ENCODE measurements at regions not wholly inside any gene's neighbourhood (a gene's known extent, or its start where the extent isn't known, plus 50 kb on each side); places are given as distances from the start of the nearest gene placed in this dataset.
A peak's percentile ranks its signal among the peaks of the same experiment; 100 is the strongest.

DNA sequence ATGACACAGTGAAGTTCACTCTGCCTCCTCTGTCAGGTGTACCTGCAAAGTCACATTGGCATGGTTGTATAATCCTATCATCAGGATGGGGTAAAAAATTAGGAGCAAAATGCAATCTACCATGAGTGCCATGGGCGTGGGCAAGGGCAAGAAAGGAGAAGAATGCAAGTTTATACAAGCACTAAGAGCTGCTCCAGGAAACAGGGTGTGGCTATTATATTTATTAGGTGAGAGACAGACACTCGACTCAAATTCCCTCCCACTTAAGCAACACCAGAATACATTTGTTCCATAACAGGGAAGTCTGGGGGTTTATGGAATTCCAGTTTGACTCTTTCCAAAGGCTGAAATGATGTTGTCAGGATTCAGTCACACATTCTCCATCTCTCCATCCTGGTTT is 378.8 kb downstream of the BCOR start:
- Mint-ChIP-seq H3K27me3 (ENCODE audit: low read depth) (peaks cover 4% of the 10 kb centered on the region), H3K9me3 (peaks cover 9% of the 10 kb centered on the region), H3K4me1 (peaks cover 26% of the 10 kb centered on the region), H3K27ac (no peak overlapping the region), H3K4me3 (no peak overlapping the region), H3K36me3 (ENCODE audit: low read depth) (no peaks in the 10 kb centered on the region)
- TF ChIP-seq, protein P1, sequence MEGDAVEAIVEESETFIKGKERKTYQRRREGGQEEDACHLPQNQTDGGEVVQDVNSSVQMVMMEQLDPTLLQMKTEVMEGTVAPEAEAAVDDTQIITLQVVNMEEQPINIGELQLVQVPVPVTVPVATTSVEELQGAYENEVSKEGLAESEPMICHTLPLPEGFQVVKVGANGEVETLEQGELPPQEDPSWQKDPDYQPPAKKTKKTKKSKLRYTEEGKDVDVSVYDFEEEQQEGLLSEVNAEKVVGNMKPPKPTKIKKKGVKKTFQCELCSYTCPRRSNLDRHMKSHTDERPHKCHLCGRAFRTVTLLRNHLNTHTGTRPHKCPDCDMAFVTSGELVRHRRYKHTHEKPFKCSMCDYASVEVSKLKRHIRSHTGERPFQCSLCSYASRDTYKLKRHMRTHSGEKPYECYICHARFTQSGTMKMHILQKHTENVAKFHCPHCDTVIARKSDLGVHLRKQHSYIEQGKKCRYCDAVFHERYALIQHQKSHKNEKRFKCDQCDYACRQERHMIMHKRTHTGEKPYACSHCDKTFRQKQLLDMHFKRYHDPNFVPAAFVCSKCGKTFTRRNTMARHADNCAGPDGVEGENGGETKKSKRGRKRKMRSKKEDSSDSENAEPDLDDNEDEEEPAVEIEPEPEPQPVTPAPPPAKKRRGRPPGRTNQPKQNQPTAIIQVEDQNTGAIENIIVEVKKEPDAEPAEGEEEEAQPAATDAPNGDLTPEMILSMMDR (IDR thresholded peaks at IDR 0.05; ENCODE audit: unreplicated experiment in 3 of 3) = no peak

DNA sequence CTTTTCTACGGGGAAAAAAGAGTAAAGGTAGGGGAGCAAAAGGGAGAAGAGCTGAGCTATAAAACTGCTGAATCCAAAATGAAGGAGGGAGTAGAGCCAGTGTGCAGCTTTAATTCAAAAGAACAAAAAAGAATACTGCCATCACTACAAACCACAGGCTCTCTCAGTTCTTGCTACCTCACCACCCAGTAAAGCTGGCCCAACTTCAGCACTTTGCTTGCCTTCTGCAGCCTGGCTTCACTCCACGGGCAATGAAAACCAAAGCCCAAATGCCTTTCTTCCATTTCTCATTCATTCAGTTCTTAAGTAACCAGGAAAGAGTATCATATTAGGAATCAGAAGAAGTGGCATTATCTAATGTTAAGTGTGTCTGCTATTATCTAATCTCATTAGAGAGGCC is 376.8 kb downstream of the BCOR start:
- TF ChIP-seq, protein P1 (IDR thresholded peaks at IDR 0.05; ENCODE audit: unreplicated experiment in 3 of 3) = no peak
- H3K27ac Mint-ChIP-seq = peak overlapping the region in 1 of 3 experiments; percentile 17

DNA sequence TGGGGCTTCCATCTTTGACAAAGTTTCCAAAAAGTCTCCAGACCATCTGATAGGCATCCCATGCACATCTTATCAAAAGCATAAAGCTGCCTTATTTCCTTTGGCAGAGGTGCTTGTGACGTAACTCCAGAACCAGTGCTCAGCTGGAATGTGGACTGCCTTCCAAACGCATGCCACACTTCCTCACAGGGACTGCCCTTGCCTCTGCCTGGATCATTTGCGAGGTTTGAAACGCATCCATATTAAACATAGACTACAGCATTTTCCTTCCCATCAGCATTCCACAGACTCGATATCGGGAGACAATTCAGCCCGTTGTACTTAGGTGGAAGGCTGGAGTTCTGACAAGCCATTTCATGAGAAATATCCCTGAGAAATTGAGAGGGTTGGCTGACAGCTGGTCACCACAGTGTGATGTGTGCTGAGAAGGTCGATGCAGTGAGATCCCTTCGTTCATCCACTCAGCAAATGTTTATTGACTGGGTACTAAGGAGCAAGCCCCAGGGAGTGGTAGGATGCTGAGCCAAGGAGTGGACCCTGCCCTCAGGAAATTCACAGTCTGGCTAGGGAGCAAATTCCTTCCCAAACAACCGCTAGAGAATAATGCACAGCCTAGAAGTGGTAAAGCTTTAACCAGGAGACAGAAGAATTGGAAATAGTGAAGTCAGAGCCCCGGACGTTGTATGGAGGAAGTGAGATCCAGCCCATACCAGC is 376.0 kb downstream of the BCOR start:
- Mint-ChIP-seq H3K27me3 (ENCODE audit: low read depth) (peaks cover 9% of the 10 kb centered on the region), H3K4me3 (no peak overlapping the region), H3K27ac (peak overlapping the region in 2 of 3 experiments; percentile 28 to 75), H3K4me1 (peaks cover 43% of the 10 kb centered on the region), H3K9me3 (peaks cover 12% of the 10 kb centered on the region), H3K36me3 (ENCODE audit: low read depth) (no peaks in the 10 kb centered on the region)
- TF ChIP-seq, protein P1 (IDR thresholded peaks at IDR 0.05; ENCODE audit: unreplicated experiment in 3 of 3) = no peak

More for the DNA sequence above, 376.8 kb downstream of the BCOR start:
- Mint-ChIP-seq H3K4me3 (no peak overlapping the region), H3K27me3 (ENCODE audit: low read depth) (peaks cover 9% of the 10 kb centered on the region), H3K36me3 (ENCODE audit: low read depth) (no peaks in the 10 kb centered on the region), H3K9me3 (peaks cover 12% of the 10 kb centered on the region), H3K4me1 (peaks cover 35% of the 10 kb centered on the region)

DNA sequence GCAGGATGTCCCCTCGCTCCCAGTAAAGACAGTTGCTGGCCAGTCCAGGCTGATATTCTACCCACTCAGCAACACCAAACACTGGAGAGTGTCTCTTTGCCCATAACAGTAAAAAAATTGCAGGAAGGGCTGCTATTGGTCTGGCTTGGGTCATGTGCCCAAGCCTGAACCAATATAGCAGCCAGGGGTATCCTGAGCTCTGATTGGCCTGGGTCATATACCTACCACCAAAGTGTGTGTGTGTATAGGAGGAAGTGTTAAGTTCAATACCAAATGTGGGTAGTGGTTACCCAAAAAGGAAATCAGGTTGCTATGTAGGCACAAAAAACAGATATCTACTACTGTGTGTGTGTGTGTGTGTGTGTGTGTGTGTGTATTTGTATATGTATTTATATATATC is 373.2 kb downstream of the BCOR start:
- Mint-ChIP-seq H3K36me3 (ENCODE audit: low read depth) (no peaks in the 10 kb centered on the region), H3K27ac (peak overlapping the region in 2 of 3 experiments; percentile 46 to 67), H3K9me3 (peaks cover 18% of the 10 kb centered on the region), H3K4me1 (peaks cover 63% of the 10 kb centered on the region), H3K27me3 (ENCODE audit: low read depth) (peaks cover 15% of the 10 kb centered on the region), H3K4me3 (no peak overlapping the region)
- TF ChIP-seq, protein P1 (IDR thresholded peaks at IDR 0.05; ENCODE audit: unreplicated experiment in 3 of 3) = no peak

DNA sequence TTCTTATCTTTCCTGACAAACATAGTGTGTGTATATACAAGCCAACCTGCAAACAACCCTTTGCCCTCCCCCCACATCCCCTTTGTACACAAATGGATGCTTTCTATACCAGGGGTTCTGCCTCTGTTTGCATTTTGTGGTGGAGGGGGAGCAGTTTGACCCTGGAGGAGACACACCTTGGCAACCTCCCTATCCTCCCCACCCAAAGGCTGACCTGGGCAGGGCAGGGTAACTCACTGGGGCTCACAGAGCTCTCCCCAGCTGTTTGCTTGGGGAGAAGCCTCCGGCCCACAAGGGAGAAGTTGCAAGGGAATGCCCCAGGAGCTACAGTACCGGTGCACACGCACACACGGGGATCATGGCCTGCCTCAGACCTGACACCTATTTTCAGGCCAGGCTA is 372.6 kb downstream of the BCOR start:
- H3K4me1 Mint-ChIP-seq = peaks cover 63% of the 10 kb centered on the region
- TF ChIP-seq, protein P1 (IDR thresholded peaks at IDR 0.05; ENCODE audit: unreplicated experiment in 3 of 3) = no peak
- peak overlapping the region in 2 of 3 experiments; percentile 9 to 67 for H3K27ac Mint-ChIP-seq
- H3K27me3 Mint-ChIP-seq (ENCODE audit: low read depth) = peaks cover 15% of the 10 kb centered on the region
- peaks cover 14% of the 10 kb centered on the region for H3K9me3 Mint-ChIP-seq
- H3K36me3 Mint-ChIP-seq (ENCODE audit: low read depth) = no peaks in the 10 kb centered on the region
- no peak overlapping the region for H3K4me3 Mint-ChIP-seq

Data from nephron (organoid).